ENCODE measurements at regions not wholly inside any gene's neighbourhood (a gene's known extent, or its start where the extent isn't known, plus 50 kb on each side); places are given as distances from the start of the nearest gene placed in this dataset.
"Not testable (repeated sequence)": the region's sequence is repeated elsewhere in the genome, so short reads cannot be mapped to it uniquely, and the experiment has no call there.

GRCh38 chr1:101600615-101601014, 363.8 kb downstream of the S1PR1 start:
- not testable (repeated sequence) for DNase-seq (ENCODE audit: extremely low read depth in 1 of 11, low read depth in 9 of 11, low spot score in 4 of 11)

GRCh38 chr1:101603726-101604125, 366.9 kb downstream of the S1PR1 start:
- no peak for DNase-seq (ENCODE audit: extremely low read depth in 1 of 11, low read depth in 9 of 11, low spot score in 4 of 11)

GRCh38 chr1:101605878-101606277, 369.1 kb downstream of the S1PR1 start:
- DNase-seq (ENCODE audit: extremely low read depth in 1 of 11, low read depth in 9 of 11, low spot score in 4 of 11), result no peak

- DNase-seq (ENCODE audit: extremely low read depth in 1 of 11, low read depth in 9 of 11, low spot score in 4 of 11), result no peak
These were observed 376.7 kb downstream of the S1PR1 start for GRCh38 chr1:101613546-101613945.

- DNase-seq (ENCODE audit: extremely low read depth in 1 of 11, low read depth in 9 of 11, low spot score in 4 of 11), result no peak
These were observed 377.8 kb downstream of the OLFM3 start for GRCh38 chr1:101618900-101619299.

- no peak for DNase-seq (ENCODE audit: extremely low read depth in 1 of 11, low read depth in 9 of 11, low spot score in 4 of 11)
These were observed 364.0 kb downstream of the OLFM3 start for GRCh38 chr1:101632548-101633272.

- DNase-seq (ENCODE audit: extremely low read depth in 1 of 11, low read depth in 9 of 11, low spot score in 4 of 11), result no peak
These were observed 350.9 kb downstream of the OLFM3 start for GRCh38 chr1:101645810-101646209.

GRCh38 chr1:101652484-101652883, 344.2 kb downstream of the OLFM3 start:
- no peak for DNase-seq (ENCODE audit: extremely low read depth in 1 of 11, low read depth in 9 of 11, low spot score in 4 of 11)

- DNase-seq (ENCODE audit: extremely low read depth in 1 of 11, low read depth in 9 of 11, low spot score in 4 of 11), result peak in 1 of 11 donors; percentile 4
These were observed 343.2 kb downstream of the OLFM3 start for GRCh38 chr1:101653482-101653946.

- no peak for DNase-seq (ENCODE audit: extremely low read depth in 1 of 11, low read depth in 9 of 11, low spot score in 4 of 11)
These were observed 332.0 kb downstream of the OLFM3 start for GRCh38 chr1:101664726-101665125.

- no peak for DNase-seq (ENCODE audit: extremely low read depth in 1 of 11, low read depth in 9 of 11, low spot score in 4 of 11)
These were observed 329.0 kb downstream of the OLFM3 start for GRCh38 chr1:101667761-101668160.

GRCh38 chr1:101683136-101683535, 313.6 kb downstream of the OLFM3 start:
- DNase-seq (ENCODE audit: extremely low read depth in 1 of 11, low read depth in 9 of 11, low spot score in 4 of 11), result no peak

- DNase-seq (ENCODE audit: extremely low read depth in 1 of 11, low read depth in 9 of 11, low spot score in 4 of 11), result no peak
These were observed 313.2 kb downstream of the OLFM3 start for GRCh38 chr1:101683561-101683960.

GRCh38 chr1:101697072-101697471, 299.7 kb downstream of the OLFM3 start:
- peak in 1 of 11 donors; percentile 9 for DNase-seq (ENCODE audit: extremely low read depth in 1 of 11, low read depth in 9 of 11, low spot score in 4 of 11)

- DNase-seq (ENCODE audit: extremely low read depth in 1 of 11, low read depth in 9 of 11, low spot score in 4 of 11), result no peak
These were observed 298.0 kb downstream of the OLFM3 start for GRCh38 chr1:101698681-101699080.

GRCh38 chr1:101704895-101705294, 291.8 kb downstream of the OLFM3 start:
- DNase-seq (ENCODE audit: extremely low read depth in 1 of 11, low read depth in 9 of 11, low spot score in 4 of 11), result no peak

GRCh38 chr1:101706366-101706765, 290.4 kb downstream of the OLFM3 start:
- no peak for DNase-seq (ENCODE audit: extremely low read depth in 1 of 11, low read depth in 9 of 11, low spot score in 4 of 11)

- no peak for DNase-seq (ENCODE audit: extremely low read depth in 1 of 11, low read depth in 9 of 11, low spot score in 4 of 11)
These were observed 287.0 kb downstream of the OLFM3 start for GRCh38 chr1:101709721-101710120.

GRCh38 chr1:101713760-101714159, 283.0 kb downstream of the OLFM3 start:
- DNase-seq (ENCODE audit: extremely low read depth in 1 of 11, low read depth in 9 of 11, low spot score in 4 of 11), result no peak

GRCh38 chr1:101723415-101723814, 273.3 kb downstream of the OLFM3 start:
- no peak for DNase-seq (ENCODE audit: extremely low read depth in 1 of 11, low read depth in 9 of 11, low spot score in 4 of 11)

GRCh38 chr1:101728029-101728428, 268.7 kb downstream of the OLFM3 start:
- no peak for DNase-seq (ENCODE audit: extremely low read depth in 1 of 11, low read depth in 9 of 11, low spot score in 4 of 11)

All from renal cortex interstitium (tissue), 11 donors.